ENCODE measurements at regions not wholly inside any gene's neighbourhood (a gene's known extent, or its start where the extent isn't known, plus 50 kb on each side); places are given as distances from the start of the nearest gene placed in this dataset.

DNA sequence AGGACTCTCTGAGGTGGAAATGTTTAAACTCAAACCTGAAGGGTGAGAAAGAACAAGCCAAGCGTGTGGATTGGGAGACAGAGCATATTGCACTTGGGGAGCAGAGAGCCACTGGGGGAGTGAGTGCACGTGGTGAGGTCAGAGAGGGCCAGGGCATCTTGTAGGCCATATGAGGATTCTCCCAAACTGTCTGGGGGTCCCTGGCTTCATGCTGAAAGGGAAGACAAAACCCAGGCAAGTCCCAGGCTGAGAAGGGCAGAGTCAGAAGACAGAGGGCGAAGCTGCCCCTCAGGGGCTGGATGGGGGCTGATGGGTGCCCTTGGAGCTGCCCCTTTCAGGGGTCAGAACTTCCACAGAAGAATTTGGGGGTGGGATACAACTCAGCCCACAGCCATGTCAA is 215.3 kb upstream of the S1PR3 start:
- TF ChIP-seq, protein P1, sequence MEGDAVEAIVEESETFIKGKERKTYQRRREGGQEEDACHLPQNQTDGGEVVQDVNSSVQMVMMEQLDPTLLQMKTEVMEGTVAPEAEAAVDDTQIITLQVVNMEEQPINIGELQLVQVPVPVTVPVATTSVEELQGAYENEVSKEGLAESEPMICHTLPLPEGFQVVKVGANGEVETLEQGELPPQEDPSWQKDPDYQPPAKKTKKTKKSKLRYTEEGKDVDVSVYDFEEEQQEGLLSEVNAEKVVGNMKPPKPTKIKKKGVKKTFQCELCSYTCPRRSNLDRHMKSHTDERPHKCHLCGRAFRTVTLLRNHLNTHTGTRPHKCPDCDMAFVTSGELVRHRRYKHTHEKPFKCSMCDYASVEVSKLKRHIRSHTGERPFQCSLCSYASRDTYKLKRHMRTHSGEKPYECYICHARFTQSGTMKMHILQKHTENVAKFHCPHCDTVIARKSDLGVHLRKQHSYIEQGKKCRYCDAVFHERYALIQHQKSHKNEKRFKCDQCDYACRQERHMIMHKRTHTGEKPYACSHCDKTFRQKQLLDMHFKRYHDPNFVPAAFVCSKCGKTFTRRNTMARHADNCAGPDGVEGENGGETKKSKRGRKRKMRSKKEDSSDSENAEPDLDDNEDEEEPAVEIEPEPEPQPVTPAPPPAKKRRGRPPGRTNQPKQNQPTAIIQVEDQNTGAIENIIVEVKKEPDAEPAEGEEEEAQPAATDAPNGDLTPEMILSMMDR (IDR thresholded peaks at IDR 0.05; ENCODE audit: borderline replicate concordance, insufficient read depth, low read depth, low read length): no peak

DNA sequence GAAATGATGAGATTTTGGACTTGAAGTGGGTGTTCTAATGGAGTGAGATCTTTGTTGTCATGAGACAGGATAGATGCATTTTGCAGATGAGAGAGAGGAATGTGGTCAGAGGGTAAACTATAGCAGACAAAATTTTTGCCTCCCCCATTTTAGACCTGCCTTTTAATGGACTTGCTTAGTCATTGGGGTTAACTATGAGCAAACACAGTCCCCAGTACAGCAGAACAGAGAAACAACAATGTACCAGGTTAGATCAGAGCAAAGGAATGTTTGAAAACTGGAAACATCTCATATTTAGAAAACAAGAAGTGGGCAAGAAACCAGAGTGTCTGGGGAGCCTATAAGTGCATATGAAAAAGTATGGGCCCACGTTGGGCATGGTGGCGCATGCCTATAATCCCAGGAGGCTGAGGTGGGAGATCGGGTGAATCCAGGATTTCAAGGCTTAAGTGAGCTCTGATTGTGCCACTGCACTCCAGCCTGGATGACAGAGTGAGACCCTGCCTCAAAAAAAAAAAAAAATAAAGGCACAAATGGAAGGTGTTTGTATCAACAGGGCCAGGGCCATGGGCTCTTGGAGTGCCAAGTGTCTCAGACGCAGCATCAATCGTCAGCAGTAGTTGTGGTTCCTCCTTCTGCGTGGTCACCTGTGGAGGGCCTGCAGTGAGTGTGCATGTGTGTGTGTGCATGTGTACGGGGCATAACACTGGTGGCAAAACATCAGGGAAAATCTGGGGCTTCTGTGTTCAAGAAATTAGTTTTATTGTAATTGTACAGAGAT is 214.4 kb upstream of the S1PR3 start:
- TF ChIP-seq, protein P1 (IDR thresholded peaks at IDR 0.05; ENCODE audit: borderline replicate concordance, insufficient read depth, low read depth, low read length): no peak

More for the DNA sequence above, 215.3 kb upstream of the S1PR3 start:
- no peak overlapping the region for H3K4me3 ChIP-seq (ENCODE audit: low read depth, low read length)

DNA sequence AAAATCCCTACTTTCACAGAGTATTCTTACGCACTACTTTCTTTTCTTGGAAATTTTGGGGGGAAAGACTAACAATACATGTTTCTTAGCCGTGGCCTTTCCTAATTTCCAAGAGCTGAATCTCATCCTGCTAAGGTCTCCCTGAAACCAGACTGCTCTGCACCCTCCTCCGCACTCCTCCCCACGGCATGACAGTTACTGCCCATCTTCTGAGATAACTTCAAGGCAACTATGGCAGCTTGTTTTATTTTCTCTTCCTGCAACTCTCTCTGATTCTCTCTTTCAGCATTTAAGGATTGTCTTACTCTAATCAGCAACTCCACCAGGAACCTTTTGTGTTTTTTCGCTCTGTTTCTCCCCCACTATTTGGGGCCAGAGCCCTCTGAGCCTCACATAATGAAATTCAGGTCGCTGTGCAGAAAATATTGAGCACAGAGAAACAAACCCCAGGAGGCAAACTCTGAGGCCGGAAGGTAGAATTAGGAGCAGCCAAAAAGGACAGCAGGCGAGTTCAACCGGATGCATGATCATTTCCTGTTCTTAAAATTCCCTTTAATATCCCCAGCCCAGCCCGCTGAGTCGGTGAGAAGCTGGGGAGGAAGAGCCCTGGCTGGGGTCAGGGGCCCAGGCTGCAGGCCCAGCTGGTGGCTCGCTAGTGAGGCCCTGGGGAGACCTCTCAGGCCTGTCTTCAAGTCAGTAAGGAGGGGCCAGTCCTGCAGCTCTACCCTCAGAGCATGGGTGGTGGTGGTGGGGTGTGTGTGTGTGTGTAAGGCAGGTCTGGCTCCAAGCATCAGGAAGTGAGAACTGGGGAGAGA is 213.6 kb upstream of the S1PR3 start:
- TF ChIP-seq, protein P1 (IDR thresholded peaks at IDR 0.05; ENCODE audit: borderline replicate concordance, insufficient read depth, low read depth, low read length): no peak
- no peak overlapping the region for H3K4me3 ChIP-seq (ENCODE audit: low read depth, low read length)

More for the DNA sequence above, 214.4 kb upstream of the S1PR3 start:
- no peak overlapping the region for H3K4me3 ChIP-seq (ENCODE audit: low read depth, low read length)

DNA sequence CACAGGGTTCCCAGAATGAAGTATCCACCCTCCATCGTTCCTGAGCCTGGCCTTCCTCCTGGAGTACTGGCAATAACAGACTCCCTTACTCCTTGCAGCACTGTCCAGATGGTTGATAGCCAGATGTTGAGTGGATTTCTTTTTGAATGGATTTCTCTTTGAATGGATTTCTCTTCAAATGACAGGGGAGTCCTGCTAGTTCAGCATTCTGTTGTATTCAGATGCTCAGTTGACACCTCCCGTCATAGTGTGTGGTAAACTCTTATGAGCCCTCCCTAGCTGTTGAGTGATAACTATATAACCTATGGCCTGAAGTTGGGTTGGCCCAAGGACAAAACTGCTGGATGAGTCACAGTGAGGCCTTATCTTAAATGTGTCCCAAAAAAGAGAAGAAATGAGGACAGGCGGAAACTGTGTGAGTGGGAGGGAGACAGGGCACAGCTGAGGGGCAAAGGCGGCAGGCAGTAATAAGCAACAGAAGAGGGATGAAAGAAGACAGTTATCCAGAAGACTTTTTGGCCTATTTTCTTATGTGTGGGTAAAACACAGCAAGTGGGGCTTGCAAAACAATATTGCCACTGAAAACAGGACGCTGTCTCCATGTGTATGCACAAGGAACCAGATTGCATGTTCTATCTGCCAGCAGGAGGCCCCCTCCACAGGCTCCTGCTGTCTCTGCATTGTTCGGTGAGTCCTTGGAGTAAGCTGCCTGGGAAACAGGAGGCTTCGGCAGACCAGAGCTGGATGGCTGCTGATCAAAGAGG is 209.5 kb upstream of the S1PR3 start:
- TF ChIP-seq, protein P1 (IDR thresholded peaks at IDR 0.05; ENCODE audit: borderline replicate concordance, insufficient read depth, low read depth, low read length): 0 out of 2 replicates have a peak, but pooled peaks have one; percentile 4
- no peak overlapping the region for H3K4me3 ChIP-seq (ENCODE audit: low read depth, low read length)

DNA sequence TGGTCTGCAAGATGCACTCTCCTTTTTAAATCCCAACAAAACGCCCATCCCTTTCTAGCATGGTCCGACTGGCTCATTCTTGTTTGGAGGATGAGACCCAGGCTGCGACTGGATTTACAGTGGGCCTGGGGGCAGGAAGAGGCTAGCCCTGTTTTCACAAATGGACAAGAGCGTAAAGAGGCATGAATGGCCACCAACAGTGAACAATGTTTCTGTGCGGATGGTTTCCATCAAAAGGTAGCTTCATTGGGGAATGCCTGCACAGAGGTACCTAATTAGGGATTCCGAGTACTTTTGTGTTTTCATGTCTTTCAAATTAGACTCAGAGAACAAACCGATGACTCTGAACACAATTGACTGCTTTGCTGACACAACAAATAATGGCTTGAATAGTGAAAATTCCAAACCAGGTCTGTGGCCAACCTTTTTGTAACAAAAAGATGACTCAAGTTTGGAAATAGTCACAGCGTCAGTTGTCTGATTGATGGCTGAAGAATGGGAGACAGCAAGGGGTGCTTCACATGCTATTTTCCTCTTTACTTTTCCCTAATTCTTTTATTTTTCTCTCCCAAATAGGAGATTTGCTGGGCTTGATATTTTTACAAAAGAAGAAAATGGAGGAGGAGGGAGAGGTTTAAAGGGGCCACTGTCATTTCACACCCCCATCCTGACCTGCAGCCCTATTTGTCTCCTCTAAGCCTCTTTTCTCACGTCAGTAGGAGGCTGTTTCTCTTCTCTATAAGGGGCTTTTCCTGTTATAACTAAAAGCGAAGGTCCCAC is 208.1 kb upstream of the S1PR3 start:
- no peak overlapping the region for H3K4me3 ChIP-seq (ENCODE audit: low read depth, low read length)
- TF ChIP-seq, protein P1 (IDR thresholded peaks at IDR 0.05; ENCODE audit: borderline replicate concordance, insufficient read depth, low read depth, low read length): no peak

DNA sequence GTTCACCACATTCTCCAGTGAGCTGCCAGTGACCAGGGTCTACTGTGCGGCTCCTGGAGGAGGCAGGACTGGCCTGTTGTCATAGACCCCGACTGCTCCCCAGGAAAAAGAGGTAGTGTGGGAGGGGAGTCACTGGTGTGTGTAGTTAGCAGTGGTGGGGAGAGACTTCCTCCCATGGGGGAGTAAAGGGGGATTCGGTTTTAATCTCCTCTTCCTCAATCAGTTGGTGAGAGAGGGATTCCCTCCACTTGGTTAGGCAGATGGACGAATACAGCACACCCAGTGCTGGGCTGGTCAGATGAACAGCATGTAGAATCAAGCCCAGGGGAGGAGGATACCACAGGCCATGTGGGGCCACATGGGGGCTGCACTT is 207.6 kb upstream of the S1PR3 start:
- TF ChIP-seq, protein P1 (IDR thresholded peaks at IDR 0.05; ENCODE audit: borderline replicate concordance, insufficient read depth, low read depth, low read length): no peak
- H3K4me3 ChIP-seq (ENCODE audit: low read depth, low read length): no peak overlapping the region
